Sigmoid colon (tissue), 4 donors: ENCODE measurements at regions not wholly inside any gene's neighbourhood (a gene's known extent, or its start where the extent isn't known, plus 50 kb on each side); places are given as distances from the start of the nearest gene placed in this dataset.

Experiments used
- EP300 ChIP-seq, 4 donors: sonication (generic); formaldehyde crosslinking; IDR thresholded peaks; one replicate each; pipeline ENCODE4 v1.6.1; 2017; ENCODE audit warnings: antibody characterized with exemption in 4 of 4
- POLR2A ChIP-seq, 2 donors: fragments of 450-650 bp; IDR thresholded peaks; one replicate each; pipeline ENCODE4 v1.6.1; 2016; ENCODE audit warnings: antibody characterized with exemption in 2 of 2, mild to moderate bottlenecking in 2 of 2, moderate library complexity in 2 of 2
- POLR2AphosphoS5 ChIP-seq, 4 donors: sonication (generic); formaldehyde crosslinking; IDR thresholded peaks; one replicate each; pipeline ENCODE4 v1.6.1; 2017; ENCODE audit warnings: antibody characterized with exemption in 4 of 4
- TF ChIP-seq, protein P1 (sequence below), 4 experiments: fragments of 450-650 bp in 3 of 4; fragments of 200-600 bp in 1 of 4; IDR thresholded peaks; one replicate each; pipeline ENCODE4 v1.5.1; 2016 to 2019; ENCODE audit warnings: antibody characterized with exemption in 4 of 4, mild to moderate bottlenecking in 3 of 4, moderate library complexity in 2 of 4

DNA sequence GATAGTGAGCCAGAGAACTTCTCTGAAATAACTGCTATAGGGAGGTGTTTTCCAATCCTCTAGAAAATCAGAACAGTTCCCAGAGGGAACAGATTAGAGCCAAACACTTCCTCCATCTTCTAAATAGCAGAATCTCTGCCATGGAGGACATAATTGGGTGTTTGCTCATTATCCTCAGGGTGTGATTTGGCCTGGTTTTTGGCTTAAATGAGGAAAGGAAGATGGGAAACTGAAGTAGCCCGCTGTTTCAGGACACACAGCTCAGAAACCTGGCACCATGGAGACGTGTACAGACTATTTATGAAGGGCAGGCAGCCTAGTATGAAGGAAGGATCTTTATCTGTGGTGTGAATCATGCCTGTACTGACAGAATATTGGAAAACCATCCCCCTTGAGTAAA, 231.7 kb upstream of the PRKD1 start:
- TF ChIP-seq POLR2A (IDR thresholded peaks at IDR 0.05) (no peak), POLR2AphosphoS5 (IDR thresholded peaks at IDR 0.05) (no peak), EP300 (IDR thresholded peaks at IDR 0.05) (no peak)
- TF ChIP-seq, protein P1, sequence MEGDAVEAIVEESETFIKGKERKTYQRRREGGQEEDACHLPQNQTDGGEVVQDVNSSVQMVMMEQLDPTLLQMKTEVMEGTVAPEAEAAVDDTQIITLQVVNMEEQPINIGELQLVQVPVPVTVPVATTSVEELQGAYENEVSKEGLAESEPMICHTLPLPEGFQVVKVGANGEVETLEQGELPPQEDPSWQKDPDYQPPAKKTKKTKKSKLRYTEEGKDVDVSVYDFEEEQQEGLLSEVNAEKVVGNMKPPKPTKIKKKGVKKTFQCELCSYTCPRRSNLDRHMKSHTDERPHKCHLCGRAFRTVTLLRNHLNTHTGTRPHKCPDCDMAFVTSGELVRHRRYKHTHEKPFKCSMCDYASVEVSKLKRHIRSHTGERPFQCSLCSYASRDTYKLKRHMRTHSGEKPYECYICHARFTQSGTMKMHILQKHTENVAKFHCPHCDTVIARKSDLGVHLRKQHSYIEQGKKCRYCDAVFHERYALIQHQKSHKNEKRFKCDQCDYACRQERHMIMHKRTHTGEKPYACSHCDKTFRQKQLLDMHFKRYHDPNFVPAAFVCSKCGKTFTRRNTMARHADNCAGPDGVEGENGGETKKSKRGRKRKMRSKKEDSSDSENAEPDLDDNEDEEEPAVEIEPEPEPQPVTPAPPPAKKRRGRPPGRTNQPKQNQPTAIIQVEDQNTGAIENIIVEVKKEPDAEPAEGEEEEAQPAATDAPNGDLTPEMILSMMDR (IDR thresholded peaks at IDR 0.05), result no peak
